GM19035 (cell line): ENCODE measurements at regions not wholly inside any gene's neighbourhood (a gene's known extent, or its start where the extent isn't known, plus 50 kb on each side); places are given as distances from the start of the nearest gene placed in this dataset.

Source experiments
- ATAC-seq: cut with Tn5 transposase; IDR thresholded peaks from one replicate; pipeline ENCODE4 v1.9.1; 2021; ENCODE audit not compliant: unreplicated experiment

DNA sequence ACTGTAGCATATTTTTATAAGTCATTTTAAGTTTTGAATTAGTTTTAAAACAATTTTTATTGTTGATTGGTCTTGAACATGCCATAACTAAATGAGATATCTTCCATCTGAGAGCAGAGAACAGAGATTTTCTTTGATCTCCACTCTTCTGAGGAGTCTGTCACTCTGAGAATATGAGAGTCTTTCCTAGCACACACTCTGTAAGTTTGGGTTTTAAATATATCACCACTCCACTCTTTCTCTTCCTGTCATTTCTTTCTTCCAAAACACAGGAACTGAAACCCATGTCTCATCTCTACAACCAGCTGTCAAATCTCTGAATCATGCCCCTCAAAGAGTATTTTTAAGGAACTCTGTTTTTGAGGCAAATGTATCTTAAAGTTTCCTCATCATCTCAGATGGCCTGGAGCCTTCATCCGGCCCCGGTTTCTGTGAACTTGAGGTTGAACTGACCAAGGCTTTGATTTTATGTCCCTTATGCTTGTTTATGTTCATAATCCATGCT, 698.2 kb upstream of the SGCG start:
- ATAC-seq: no peak

DNA sequence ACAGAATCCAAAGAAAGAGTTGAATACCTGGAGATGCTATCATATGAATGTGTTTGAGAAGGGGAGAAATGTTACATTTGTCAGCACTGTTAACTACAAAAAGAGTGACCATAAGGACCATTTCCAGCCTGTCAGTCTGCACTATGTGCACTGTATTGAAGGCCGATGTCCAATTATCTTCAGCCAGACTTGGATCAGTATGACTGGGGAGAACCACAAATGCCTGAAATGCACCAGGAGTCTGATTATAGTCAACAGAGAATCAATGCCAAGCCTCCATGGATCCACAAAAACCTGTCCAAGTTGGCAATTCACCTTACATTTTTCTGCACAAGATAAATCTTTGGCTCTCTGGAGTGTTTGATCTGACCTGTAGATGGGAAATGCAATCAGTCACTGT, 697.5 kb upstream of the SGCG start:
- no peak for ATAC-seq

DNA sequence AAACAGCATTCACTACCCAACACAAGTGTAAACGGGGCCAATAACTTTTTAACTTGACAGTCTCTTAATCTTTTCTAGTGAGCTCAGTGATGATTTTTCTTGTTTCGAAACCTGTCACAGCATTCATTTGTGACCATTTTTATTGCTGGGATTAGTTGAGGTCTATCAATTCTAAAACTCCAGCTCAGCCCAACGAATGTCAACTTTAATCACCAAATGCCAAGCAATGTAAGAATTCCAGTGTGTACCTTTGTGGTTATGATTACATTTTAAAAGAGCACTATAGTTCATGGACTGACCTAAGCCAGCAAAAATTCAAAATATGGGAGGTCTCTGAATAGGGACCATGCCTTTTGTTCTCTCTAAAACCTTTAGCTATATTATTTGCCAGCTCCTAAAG, 694.3 kb upstream of the SGCG start:
- ATAC-seq: no peak

DNA sequence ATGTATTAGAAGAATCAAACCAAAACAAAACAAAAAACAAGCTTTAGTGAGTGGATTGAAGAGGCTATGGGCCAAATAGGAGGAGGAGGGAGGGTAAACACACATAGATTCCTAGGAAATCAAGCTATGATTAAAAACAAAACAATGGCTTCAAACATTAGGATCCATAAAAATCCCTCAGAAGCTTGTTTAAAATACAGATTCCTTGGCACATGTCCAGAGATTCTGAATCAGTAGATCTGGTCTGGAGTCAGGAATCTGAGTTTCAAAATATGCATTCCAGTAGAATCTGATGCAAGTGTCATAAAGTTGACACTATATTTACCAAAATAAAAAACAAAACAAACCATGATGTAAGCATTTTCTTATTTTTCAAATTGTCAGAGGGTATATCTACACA, 692.8 kb upstream of the SGCG start:
- no peak for ATAC-seq

DNA sequence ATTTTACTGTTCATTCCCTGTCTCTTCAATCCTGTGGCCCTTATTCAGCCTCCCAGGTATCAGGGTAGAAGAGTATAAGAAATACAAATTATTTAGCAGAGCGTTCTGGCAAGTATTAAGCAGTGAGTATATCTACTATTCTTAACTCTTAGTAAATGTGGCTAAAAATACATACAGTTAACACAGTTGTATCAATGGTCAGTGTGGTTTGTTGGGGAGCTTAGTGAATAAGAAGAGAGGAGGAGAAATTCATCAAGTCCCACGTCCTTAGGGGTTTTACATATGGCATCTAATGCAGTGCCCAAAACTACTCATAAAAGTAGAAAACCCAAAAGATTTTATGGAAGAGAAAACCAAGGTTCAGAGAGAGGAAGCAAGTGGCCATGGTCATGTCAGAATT, 691.0 kb upstream of the SGCG start:
- no peak for ATAC-seq

DNA sequence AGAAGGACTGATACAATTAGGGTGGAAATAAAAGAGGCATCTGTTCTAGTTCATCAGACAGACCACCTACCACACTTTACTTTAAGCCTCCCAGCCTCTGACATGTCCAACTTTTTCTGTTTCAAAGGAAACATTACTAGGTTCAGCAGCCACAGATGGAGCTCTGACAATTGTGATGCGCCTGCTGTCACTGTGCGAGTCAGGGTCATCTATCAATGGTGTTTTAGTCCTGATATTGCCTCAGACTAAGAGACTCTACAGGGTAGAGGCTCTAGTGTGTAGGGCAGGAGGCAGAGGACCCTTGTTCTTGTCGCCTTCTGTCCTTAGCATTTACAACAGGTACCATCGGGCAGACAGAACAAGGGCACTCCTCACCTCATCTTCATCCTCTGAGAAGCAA, 685.0 kb upstream of the SGCG start:
- no peak for ATAC-seq

DNA sequence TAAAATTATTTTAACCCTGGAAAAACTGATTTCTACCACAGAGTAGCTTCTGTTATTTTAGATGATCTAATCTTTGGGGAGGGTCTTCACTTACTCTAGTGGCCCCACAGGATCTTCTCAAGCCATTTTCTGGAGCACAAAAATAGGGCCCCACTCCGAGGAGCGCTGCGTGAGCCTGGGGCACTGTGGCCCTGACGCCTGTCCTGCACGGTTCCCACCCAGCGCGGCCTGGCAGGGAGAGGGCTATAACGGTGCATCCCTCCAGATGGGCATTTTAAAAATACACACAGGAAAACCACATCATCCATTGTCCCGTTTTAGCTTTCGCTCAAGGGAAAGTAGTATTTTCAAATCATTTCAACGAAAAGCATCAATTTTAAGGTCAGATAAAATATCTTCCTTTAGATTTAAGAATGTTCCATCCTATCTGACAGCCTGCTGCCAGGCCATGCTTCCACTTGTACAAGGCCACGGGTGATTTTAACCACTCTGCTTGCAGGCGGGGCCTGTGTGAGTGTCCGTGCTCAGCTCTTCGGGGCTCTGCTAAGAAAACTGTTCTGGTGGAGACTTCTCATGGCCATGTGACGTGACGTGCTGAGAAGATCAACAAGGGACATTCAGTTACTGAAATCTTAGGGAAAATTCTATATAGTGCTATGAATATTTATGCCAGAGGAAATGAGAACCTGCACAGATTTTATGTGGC, 683.8 kb upstream of the SGCG start:
- ATAC-seq: no peak

DNA sequence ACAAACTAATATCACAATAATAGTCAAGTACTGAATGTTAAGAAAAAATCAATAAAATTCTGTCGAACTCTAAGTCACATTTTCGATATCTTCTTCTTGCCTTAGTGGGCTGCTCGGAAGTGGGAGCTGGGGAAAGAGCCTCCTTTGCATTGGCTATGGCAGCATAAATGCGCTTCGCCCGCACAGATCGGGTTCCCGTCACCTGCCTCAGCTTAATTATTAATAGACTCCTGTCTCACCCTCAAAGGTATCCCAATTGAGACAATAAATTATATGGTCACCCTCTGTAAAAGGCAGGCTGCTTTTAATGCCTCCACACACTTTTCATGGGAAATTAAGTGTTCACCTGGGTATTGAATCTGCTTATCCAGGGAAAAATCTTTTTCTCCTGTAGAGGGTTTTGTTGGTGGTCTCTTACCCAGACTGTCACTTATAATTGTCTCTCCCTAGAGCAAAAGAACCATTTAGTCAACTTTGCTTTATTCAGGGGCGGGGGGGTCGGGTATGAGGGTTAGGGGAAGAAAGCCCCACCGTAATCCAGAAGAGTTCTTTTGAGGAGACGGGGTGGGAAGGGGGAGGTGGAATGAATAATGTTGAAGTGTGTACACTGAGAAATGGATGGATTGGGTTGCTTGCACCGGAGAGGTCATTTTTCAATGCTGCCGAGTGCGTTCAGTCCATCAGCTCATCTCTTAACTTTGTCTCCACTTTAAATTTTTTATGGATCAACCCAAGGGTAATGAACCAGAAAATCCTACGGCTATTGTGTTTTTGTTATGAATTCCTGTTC, 682.6 kb upstream of the SGCG start:
- ATAC-seq: no peak

DNA sequence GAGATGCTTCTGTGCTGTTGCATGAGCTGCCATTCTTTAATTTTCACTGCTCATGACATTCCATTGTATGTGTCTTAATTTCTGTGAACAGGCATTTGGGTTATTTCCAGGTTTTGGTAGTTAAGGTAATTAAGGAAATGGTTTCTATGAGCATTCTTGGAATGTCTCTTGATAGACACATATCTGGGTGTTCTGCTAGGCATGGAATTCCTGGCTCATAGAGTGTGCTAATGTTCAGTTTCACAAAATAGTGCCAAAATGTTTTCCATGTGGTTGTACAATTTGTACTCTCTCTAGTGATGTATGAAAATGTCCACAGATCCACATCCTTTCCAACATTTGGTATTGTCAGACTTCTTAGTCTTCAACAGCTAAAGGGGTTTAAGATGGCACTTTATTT, 680.9 kb upstream of the SGCG start:
- ATAC-seq: no peak

DNA sequence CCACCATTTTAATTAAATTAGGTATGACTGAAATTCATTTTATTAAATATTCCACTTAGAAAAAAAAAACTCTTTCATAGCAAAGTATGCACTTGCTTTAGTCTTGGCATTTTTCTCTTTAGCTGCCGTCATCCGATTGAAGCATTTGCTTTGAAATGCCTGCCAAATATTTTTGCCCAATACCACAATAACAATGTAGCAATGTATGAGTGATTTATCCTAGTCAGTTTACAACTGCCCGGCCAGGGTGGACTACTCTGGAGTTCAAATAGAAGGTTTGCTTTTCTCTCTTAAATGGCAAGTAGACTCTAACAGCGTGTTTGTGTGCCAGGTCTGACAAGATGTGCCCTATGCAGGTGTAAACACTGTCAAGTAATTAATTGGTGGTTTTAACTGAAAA, 675.3 kb upstream of the SGCG start:
- ATAC-seq: no peak

DNA sequence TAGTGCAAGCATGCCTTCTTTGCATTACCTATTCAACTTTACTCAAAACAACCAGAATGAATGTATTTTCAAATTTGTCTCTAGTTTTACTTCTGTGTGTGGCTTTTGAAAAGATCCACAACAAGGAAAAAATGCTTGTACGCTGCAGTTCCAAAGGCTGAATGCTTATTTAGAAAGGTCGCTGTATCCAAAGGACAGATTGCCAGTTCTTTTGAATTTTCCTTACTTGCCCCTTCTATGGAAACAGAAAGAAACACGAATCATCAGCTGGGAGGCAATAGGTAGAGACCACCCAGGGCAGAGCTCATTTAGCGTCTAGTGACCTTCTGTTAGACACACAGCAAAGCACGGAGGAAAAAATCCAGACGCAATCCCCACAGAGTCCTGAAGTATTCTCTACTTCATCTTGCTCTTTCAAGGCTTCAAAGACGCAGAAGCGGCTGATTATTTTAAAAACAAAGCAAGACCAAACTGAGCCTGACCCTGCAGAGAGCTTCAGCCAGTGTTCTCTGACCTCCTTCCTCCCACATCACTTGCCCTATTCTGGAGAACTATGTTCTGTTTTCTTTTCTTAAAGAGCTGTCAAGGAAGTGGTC, 674.6 kb upstream of the SGCG start:
- ATAC-seq: no peak

DNA sequence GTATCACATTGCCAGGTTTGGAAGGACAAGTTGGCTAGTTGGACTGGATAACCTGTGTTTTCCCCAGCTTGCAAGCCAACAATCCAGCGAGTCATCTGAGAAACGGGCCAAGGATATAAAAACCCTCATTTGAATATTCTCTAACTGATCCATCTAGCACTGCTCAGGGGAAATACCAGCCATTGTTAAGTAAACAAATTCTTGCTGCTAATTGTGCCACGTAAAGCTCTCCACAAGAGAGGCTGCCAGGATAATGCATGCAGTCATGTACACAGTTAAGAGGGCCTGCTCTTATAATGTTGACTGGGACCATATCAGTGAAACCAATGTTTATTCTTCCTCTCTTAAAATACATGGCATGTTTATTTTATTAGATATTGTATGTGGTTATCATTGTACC, 663.2 kb upstream of the SGCG start:
- ATAC-seq: no peak

DNA sequence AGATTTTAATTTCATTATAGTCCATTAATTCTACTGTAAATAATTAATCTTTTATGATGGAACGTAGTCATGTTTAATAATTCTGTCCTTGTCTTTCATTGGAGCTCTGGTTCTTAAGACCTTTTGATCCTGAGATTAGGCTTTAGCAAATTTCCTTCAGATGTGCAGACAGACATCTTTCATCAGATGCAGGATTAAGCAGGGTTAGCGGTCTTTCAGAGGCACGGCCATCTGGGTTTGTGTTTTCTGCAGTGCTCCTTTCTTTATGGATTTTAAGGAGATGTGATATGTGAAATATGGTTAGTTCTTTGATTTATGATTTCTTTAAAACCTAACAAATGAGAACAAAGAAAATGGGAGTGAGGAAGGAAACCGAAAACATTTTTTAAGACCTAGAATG, 643.9 kb upstream of the SGCG start:
- no peak for ATAC-seq

DNA sequence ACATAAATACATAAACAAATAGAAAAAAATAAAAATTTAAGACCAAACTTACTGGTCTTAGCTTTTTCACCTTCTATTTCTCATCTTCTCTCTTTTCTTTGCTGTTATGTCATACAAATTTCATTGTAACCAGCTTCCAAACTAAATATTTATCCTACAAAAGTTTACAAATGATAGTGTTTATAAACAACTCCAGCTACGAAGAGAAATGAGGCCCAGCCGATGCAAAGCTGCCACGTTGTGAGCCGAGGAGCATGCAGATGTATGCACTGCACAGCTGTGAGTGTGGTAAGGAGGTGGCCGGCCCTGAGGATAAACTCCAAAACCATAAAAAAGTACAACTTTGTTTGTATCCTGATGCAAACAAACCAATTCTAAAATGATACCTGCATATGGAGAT, 642.4 kb upstream of the SGCG start:
- ATAC-seq: no peak

DNA sequence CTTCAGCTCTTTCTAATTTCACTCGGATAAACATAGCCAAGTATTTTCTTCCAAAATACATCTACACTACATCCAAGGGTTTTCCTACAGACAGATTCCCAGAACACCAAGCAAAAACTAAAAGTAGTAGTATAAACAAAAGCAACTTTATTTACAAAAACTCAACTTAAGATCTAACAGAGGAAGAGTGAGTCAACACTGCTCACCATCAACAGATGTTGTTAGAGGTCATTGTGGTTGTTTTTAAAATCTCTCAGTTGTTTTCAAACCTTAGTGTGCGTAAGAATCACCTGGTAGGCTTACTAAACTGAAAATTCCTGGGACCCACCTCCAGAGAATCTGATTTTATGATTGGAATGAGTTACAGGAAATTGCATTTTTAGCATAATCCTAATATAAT, 631.7 kb upstream of the SGCG start:
- no peak for ATAC-seq

DNA sequence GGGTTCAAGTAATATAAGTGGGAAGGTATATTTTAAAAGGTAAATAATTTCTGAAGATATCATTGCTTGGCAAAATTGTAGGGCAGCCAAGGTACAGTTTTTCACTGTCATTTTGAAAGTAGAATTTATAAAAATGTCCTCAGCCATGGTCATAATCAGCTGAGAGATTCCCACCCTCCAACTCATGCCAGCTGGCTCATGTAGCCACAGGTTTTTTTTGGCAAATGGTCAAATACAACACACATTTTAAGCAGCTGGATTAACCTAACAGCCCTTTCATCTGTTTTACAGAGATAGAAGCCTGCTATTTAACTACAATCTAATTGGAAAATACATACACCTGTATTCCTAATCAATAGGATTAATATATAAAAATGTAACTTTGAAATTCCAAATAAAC, 619.2 kb upstream of the SGCG start:
- no peak for ATAC-seq

DNA sequence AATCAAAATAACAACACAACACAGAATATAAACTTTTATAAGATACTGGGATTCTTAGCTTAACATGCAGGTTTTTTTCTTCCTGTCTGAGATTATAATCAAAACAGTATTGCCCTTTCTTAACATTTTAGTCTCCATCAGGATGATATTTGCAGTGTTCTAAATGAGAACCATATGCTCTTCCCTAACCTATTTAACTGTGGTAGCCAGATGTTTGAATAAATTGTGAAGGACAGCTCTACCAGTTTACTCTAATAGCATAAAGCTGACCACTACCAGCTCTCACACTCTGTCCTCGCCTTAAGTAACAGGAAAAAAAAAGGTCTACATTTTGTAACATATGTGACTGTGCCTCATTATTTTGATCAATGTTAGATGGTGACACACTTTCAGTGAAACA, 618.7 kb upstream of the SGCG start:
- ATAC-seq: no peak

DNA sequence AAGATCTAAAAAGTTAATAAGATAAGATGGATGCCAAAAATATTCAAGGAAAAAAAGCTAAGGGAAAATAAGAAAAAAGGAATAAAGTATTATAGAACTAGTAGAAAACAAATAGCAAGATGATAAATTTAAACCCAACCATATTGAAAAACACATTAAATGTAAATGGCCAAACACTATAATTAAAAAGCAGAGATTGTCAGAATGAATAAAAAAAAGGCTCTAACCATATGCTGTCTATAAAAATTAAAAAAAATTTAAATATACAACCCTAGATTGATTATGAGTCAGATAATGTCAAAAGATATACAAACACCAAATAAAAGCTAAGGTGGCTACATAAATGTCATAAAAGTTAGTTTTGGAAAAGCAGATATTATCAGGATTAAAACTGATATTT, 617.5 kb upstream of the SGCG start:
- no peak for ATAC-seq

DNA sequence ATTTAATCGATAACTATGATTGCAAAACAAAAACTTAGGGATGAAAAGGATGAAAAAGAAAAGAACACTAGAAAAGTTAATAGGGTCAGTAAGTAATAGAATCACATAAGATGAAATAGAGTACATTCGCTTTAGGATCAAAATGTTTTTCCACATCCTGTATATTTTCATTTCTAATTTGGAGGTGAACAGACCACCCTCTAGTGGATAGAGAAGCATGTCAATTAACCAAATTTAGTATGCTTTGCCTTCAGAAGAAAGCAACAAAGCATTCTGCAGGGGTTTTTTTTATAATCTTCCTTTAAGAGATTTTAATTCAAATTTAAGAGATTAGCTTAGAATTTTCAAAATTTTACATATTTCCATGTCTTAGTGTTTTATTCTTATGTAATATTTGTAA, 611.0 kb upstream of the SGCG start:
- no peak for ATAC-seq

DNA sequence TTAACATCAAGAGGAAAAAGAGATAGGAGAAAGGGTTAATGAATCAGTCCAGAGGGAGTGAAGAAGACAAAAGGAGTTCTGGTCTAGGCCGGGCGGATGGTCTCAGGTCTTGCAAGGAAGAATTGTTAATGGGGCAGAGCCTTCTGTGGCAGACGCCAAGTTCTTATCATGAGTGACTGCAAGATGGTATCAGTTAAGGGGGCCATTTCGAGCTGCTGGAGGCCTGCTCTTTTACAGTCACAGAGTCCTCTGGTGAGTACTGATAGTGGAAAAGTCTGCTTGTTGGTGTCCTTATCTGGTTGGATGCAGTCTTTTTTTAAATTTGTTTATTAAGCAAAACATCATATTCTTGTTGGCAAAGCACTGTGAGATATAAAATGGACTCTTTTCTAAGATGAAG, 590.9 kb upstream of the SGCG start:
- no peak for ATAC-seq

DNA sequence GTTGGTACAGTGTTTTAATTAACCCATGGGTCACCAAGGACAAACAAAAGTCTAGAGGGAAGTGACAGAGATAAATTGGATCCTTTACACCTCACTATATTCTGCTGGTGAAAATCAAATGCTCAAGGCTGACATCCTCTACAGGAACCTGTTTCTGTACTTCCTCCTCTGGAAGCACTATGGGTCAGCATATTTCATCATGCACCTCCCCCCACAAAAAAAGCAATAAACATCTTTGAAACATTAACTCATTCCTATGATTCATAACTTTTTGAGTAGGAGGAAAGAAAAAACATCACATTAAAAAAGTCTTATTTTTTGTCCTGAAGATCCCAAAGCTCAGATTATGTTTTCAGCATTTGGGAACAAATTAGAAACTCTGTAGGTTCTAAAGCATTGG, 588.3 kb upstream of the SGCG start:
- no peak for ATAC-seq

DNA sequence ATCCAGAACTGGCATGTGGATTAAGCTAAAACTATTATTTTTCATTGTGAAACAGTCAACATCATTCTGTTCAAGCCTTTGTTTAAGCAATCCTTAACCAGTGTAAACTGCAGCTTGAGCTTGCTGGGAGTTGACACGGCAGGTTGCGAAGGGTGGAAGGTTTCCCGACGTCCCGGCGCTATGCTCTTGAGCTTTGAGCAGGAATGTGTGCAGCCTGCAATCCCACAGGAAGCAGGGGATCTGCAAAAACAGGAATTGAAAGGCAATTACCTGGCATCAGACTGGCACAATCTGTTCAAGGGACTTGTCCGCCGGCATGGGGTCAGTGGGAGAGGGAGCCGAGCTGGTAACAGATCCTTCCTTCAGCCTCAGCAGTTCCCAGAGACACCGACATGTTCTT, 586.7 kb upstream of the SGCG start:
- no peak for ATAC-seq
